GM18519 (cell line): ENCODE measurements at regions not wholly inside any gene's neighbourhood (a gene's known extent, or its start where the extent isn't known, plus 50 kb on each side); places are given as distances from the start of the nearest gene placed in this dataset.
A peak's percentile ranks its signal among the peaks of the same experiment; 100 is the strongest.
"Not testable (repeated sequence)": the region's sequence is repeated elsewhere in the genome, so short reads cannot be mapped to it uniquely, and the experiment has no call there.

Experiments
- ATAC-seq: cut with Tn5 transposase; IDR thresholded peaks from one replicate; pipeline ENCODE4 v1.9.1; 2021; ENCODE audit warnings: mild to moderate bottlenecking, moderate library complexity; ENCODE audit not compliant: unreplicated experiment, low FRiP score

DNA sequence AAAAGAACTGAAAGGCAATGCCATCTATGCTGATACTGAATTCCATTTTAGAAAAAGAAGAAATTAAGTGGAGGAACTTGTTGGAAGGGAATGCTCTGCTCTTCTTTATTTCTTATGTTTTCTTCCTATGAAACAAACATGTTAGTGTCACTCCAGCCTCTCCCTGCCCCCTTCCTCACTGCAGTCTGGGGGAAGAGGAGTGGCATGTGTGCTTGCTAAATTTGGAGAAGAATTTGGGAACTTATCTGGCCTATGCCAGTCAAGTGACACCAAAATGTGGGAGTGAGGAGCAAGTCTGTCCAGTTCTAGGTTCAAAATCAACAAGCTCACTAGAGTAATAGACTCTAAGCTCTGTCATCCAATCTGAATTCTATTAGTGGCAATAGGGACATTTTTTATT is 214.6 kb downstream of the RBM26 start:
- no peak for ATAC-seq

DNA sequence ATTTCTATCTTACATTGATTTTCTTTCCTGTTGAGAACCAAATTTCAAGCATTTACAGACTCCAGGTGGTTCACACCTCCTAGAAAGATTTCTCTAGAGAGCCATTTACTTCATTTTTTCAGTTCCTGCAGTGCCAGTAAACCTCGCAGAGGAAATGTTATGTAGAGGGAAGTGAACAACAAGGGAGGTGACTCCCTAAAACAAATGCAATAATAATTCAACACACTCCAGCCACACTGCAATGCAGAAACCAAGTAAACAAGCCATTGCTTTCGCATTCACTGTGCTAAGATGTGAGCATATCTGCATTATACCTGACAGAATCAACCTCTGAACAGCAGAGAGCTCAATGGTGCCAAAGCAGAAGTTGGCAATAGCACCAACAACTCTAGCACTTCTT is 215.1 kb downstream of the RBM26 start:
- no peak for ATAC-seq

GRCh38 chr13:79187917-79188690 is 218.0 kb downstream of the RBM26 start:
- ATAC-seq: no peak

DNA sequence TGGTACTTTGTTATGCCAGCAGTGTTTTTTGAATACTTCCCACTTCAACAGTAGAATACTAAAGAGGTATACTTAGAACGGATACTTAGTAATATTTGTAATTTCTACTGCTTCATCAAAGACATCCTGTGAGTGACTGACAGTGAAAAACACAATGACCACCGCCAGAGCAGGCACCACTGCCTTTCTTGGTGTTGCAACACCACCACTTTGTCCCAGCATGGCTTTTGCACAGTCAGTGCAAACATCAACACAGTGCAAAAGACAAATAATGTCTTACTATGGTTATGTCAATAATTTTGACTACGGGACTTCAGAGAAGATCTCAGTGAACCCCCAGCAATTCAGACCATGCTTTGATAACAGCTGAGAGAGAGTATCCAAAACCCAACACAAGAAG is 220.5 kb downstream of the RBM26 start:
- no peak for ATAC-seq

- no peak for ATAC-seq
These were observed 222.8 kb downstream of the RBM26 start for GRCh38 chr13:79183231-79183630.

DNA sequence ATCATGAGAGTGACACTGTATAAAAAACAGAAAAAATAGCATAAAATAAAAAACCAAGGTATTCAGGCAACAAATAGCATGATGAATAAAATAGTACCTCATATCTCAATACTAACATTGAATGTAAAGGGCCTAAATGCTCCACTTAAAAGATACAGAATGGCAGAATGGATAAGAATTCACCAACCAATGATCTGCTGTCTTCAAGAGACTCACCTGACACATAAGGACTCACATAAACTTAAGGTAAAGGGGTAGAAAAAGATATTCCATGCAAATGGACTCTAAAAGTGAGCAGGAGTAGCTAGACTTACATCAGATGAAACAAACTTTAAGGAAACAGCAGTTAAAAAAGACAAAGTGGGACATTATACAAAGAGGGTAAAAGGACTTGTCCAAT is 232.4 kb downstream of the RBM26 start:
- ATAC-seq: not testable (repeated sequence)

- not testable (repeated sequence) for ATAC-seq
These were observed 233.1 kb downstream of the RBM26 start for GRCh38 chr13:79172924-79173323.

DNA sequence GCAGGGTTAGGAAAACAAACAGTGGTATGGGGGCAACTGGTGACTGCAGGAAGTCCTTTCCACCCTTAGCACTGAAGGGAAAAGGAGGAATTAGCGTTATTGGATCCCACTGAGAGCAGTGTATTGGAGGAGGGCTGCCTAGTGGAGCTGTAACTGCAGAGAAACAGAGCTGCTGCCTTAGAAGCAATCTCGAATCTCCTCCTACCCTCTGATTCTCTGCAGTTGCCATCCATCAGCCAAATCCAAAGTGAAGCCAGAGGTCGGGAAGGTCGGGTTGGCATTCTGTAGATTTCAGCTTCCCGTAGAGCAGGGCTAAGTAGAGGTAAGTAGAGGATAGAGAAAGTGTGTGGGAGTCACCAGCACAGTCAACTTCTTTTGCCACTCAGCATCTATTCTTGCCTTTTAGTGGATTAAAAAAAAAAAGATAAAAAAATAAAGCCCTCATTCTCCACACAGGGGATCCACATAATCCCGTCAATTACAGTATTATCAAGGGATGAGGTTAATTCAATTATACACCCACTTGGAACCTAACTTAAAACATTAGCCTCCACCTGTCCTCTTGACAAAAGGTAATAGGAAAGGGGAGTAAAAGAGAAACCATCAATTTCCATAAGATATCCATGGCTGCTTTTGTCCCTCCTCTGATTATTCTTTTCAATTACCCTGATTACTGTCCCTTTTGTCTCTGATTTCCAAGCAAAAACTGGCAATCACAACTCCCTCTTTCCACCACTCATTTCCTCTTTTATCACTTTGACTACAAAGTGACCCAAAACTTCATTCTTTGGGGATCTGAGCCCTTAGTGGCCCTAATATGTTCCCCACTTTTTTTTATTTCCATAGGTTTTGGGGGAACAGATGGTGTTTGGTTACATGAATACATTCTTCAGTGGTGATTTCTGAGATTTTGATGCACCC is 234.7 kb downstream of the RBM26 start:
- no peak for ATAC-seq

GRCh38 chr13:79160818-79161217 is 245.2 kb downstream of the RBM26 start:
- ATAC-seq: no peak

DNA sequence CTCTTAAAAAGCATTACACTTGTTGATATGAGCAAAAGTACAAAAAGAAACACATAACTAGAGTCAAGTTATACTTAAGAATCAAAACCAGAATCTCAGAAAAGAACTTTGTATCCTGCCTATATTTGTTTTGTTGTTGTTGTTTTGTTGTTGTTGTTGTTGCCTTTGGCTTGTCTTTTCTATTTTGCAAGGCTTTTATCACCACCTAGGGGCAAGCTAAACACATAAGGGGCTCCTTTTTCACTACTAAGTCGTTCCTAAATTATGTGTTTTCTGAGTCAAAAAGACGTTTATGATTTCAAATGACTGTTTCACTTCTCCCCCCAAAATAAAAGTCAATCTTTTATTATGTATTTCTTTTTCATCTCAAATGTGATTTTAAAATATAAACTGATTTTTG is 250.2 kb downstream of the RBM26 start:
- ATAC-seq: no peak

DNA sequence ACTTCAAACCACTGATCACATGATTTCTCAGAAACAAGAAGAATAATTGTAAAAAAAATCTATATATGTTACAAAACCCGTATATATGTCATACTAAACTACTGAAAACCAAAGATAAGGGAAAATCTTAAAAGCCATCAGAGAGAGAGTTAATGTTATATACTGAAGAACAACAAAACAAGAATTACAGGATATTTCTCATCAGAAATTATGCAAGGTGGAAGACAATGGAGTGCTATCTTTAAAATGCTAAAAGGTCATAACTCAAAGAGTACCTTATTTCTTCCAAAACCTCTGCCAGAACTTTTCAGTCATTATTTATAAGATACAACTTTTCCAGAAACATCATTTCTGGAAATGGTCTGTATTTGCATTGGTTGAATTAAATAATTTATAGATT is 256.8 kb downstream of the RBM26 start:
- ATAC-seq: no peak

GRCh38 chr13:79141082-79141481 is 265.0 kb downstream of the RBM26 start:
- no peak for ATAC-seq

- ATAC-seq: peak; percentile 51
These were observed 277.9 kb downstream of the RBM26 start for GRCh38 chr13:79128158-79128557.

- no peak for ATAC-seq
These were observed 279.3 kb downstream of the RBM26 start for GRCh38 chr13:79126706-79127105.

- ATAC-seq: no peak
These were observed 281.9 kb downstream of the RBM26 start for GRCh38 chr13:79124183-79124582.

DNA sequence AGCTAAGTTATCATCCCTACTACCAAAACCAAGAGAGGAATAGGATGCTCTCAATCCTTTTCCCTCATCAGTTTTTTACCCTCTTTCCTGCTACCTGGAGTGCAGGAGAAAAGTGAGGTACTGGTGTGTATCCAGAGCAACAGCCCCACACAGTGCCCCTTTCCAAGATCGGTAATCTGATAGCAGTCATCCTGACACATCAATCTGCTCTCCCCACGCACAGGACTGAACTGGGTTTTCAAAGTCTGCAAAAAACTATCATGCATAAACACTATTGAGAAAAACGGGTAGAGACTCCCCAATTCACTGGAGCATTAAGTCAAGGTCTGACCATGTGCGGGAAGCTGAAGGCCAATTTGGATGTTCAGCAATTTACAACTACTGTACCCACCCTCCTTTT is 284.8 kb downstream of the RBM26 start:
- ATAC-seq: no peak

- no peak for ATAC-seq
These were observed 286.4 kb downstream of the RBM26 start for GRCh38 chr13:79119578-79120107.

GRCh38 chr13:79112016-79112415 is 294.0 kb downstream of the RBM26 start:
- ATAC-seq: no peak

- peak; percentile 69 for ATAC-seq
These were observed 297.0 kb downstream of the RBM26 start for GRCh38 chr13:79108914-79109643.

DNA sequence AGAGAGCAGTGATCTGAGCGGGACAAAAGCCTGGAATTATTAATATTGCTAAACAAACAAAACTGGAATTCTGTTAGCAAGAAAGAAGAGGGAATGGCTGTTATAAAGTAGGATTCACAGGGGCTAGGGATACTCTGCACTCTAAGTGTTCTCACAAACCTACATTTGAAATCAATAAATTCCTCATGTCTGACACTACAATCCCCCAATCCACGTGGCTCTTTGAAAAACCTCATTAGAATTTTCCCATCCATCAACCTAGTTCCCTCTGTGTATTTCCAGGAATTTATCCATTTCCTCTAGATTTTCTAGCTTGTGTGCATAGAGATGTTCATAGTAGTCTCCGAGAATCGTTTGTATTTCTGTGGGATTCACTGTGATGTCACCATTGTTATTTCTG is 307.5 kb downstream of the RBM26 start:
- no peak for ATAC-seq

- no peak for ATAC-seq
These were observed 308.9 kb downstream of the RBM26 start for GRCh38 chr13:79097201-79097600.
